CD4-positive, alpha-beta T cell treated with Interleukin-4 for 1 hour (primary cell): ENCODE measurements at regions not wholly inside any gene's neighbourhood (a gene's known extent, or its start where the extent isn't known, plus 50 kb on each side); places are given as distances from the start of the nearest gene placed in this dataset.

Source experiments
- DNase-seq, 2 donors: peaks; one replicate each; pipeline ENCODE4 v3.0.0-alpha.2; 2020 to 2022

- no peak for DNase-seq
Observed at GRCh38 chr13:75124415-75124814, 357.6 kb downstream of the TBC1D4 start.

GRCh38 chr13:75123428-75123827 is 358.5 kb downstream of the TBC1D4 start:
- DNase-seq = no peak

GRCh38 chr13:75120085-75120484 is 361.9 kb downstream of the TBC1D4 start:
- DNase-seq = no peak

DNA sequence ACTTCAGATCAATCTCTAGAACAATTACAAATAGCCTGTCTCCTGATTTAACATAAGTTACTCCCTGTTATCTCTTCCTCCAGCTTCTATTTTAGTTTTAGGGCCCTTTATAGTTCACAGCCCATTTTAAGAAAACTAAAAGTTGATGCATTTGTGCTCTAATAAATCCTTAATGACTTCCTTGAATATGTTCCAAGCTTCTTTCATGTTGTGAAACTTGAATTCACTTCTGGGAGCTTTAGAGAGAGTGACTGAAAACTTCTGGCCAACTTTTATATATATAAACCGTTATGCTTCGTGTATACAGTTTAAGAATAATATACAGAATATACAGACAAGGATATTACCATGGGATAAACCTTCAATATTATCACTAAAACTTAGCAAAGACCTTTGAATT is 366.8 kb downstream of the TBC1D4 start:
- no peak for DNase-seq

DNA sequence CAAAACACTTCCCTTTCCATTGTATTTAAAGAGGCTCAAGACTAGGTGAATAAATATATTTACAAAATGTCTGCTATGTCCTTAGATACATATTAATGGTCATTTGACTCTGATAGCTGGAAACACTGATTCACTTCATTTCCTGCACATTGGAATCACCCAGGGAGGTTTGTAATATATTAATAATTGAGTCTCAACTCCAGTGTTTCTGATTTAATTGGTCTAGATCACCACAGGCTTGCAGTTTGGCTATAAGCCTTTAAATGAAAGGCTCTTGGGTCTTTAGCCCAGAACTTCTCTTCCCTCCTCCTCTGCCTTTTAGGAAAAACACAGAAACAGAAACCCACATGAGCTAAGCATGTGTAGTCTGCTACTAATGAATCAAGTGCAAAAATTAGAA is 378.0 kb downstream of the TBC1D4 start:
- no peak for DNase-seq

- no peak for DNase-seq
Observed at GRCh38 chr13:75102001-75102716, 379.8 kb downstream of the TBC1D4 start.

DNA sequence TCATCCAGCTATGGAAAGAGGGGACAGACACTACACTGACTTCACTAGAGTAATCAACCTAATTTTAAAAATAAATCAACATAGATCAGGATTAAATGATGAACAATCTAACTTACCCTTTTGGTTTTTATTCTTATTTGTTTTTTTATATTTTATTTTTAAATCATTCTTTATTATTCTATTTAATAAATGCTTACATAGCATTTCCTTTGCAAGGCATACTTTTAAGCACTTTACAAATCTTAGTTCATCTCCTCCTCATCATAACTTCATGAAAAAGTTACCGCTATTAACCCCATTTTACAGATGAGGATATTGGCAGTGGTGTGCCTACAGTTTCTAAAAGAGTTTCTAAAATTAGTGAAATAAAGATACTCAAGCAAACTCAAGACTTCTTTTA is 380.6 kb downstream of the TBC1D4 start:
- DNase-seq = no peak

- DNase-seq = no peak
Observed at GRCh38 chr13:75092143-75092542, 389.8 kb downstream of the TBC1D4 start.

DNA sequence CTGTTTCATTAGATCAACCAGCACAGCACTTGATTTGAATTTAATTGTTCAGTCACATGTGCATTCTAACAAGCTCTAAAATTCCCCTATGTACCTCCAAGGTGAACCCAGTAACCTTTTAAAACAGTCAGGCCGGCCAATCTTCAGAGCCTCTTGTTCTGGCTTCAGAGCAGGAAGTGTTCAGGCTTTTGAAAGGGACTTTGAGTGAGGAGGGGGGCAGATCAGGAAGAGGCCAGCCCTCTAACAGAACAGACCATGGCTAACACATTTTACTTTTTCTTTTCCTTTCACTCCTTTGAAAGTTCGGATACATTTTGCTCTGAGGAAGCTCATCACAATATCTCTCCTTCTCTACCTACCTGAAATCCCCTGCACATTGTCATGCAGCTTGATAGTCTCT is 390.3 kb downstream of the TBC1D4 start:
- no peak for DNase-seq

DNA sequence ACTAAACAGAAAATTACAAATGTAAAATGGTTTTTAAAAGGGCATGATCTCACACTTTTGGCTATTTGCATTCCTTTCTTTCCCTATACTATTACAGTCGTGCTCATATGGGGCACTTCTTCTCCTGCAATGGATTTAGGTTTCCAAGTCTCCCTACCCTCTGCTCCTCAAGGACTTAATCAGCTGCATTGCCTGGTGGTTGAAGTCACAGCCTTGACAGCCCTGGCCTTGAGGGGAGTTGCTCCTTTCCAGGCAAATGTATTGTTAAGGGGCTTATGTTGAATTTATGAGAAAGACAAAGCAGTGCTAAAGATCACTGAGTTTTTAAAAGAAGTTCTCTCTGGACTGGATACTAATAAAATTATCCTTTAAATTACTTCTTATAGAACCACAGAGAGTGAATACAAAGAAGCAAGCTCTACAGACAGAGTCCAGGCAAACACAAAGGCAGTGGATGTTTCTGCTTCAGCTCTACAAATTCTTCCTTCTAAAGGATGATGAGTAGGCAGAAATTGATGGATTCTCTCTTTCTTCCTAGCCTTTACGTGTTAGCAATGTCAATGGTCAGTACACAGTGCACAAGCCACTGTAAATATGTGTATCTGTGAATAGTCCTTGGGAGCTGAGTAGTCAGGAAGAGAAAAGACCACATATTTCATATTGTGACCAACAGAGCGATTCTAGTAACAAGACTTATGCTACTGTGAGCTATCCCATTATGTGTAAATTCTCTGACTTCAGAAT is 390.9 kb downstream of the TBC1D4 start:
- DNase-seq = no peak

GRCh38 chr13:75088915-75089314 is 393.1 kb downstream of the TBC1D4 start:
- no peak for DNase-seq

GRCh38 chr13:75079226-75079625 is 402.7 kb downstream of the TBC1D4 start:
- no peak for DNase-seq

DNA sequence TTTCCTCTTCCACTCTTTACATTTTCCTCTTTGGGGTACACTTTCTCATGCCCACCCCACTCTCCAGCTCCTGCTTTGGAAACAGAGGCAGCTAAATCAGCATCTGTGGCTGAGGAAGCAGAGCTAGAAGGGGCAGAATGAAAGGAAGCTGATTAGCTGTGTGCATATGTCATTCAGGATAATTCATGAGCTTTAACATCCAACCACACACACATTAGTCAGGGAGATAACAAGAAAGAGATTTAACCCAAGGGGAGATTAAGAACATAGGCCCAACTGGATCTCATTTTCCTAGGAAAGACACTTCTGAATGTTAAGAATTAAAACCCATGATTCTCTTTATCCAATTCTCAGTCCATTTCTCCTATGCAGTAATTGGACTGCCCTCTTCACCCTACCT is 405.5 kb downstream of the TBC1D4 start:
- DNase-seq = no peak

GRCh38 chr13:75073786-75074185 is 408.2 kb downstream of the TBC1D4 start:
- no peak for DNase-seq

GRCh38 chr13:75072891-75073290 is 409.1 kb downstream of the TBC1D4 start:
- no peak for DNase-seq

GRCh38 chr13:75072368-75072767 is 409.6 kb downstream of the TBC1D4 start:
- no peak for DNase-seq

DNA sequence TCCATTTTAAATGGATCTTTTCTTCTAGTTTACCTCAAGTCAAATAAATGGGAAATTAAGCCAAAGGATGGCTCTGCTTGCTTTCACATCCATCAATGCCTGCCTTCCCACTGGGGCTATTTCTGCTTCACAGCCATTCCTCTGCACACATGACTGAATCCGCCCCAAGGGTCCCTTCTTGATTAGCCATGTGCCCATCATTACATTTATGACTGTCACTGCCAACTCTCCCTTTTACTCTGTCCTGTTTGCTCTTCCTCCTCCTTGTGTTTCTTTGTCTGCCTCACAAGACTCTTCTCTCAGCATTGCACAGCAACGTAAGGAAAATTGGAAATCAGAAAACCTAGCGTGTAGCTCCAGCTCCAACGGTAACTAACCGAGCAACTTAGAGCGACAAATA is 410.2 kb downstream of the TBC1D4 start:
- DNase-seq = no peak

- DNase-seq = no peak
Observed at GRCh38 chr13:75071395-75071794, 410.6 kb downstream of the TBC1D4 start.

GRCh38 chr13:75061909-75062308 is 420.1 kb downstream of the TBC1D4 start:
- no peak for DNase-seq

- DNase-seq = no peak
Observed at GRCh38 chr13:75055296-75055695, 426.7 kb downstream of the TBC1D4 start.

GRCh38 chr13:75052616-75053015 is 429.4 kb downstream of the TBC1D4 start:
- DNase-seq = no peak

DNA sequence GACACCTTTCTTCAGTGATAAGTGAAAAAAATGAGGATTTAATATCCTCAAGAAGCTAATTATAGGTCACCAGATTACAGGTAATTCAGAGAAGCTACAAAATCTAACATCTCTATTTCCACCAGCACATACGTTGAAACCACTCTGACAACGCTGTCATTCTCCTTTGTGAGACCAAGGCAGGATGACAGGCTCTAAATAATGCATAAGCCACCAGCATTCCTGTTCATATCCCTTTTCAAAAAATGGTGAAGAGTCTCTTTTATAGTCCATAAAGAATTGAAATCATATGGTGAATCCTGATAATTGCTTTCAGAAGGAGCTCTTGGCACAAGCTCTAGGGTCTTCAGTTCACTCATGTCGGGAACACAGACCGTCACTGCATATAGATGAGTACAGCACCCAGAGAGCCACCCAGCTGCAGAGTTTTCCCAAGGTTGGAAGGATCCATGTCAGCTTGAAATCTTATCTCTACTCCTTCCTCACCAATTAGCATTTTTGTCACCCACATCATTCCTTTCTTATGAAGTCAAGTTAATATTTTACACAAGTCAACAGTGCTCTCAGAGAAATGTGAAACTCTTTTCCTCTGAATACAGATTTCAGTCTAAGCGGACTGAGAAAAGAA is 431.4 kb downstream of the TBC1D4 start:
- no peak for DNase-seq

- DNase-seq = no peak
Observed at GRCh38 chr13:75049735-75050335, 432.1 kb downstream of the TBC1D4 start.

- no peak for DNase-seq
Observed at GRCh38 chr13:75042807-75043206, 439.2 kb downstream of the TBC1D4 start.
